ENCODE measurements at regions not wholly inside any gene's neighbourhood (a gene's known extent, or its start where the extent isn't known, plus 50 kb on each side); places are given as distances from the start of the nearest gene placed in this dataset.

- H3K4me3 ChIP-seq (ENCODE audit: low read depth in 1 of 2, low read length in 2 of 2) = no peak overlapping the region
- H3K27me3 ChIP-seq (ENCODE audit: low read depth, low read length) = no peaks in the 10 kb centered on the region
These were observed 919.6 kb upstream of the MAP3K7 start for GRCh38 chr6:91506509-91506908.

DNA sequence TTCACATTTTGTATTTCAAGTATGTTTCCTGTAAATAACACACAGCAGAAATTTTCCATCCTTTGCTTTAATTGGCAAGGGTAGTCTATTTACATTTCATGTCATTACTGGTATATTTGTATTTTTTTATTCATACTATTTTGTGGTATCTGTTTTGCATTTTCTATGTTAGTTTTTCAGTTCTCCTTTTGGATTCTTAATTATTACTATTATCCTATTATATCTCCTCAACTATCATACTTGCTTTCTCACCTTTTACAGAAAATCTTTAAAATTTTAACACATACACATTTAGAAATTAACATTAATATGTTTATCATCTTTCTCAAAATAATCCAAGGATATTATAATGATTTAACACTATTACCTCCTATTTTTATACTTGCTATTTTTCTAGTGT is 918.3 kb upstream of the MAP3K7 start:
- no peaks in the 10 kb centered on the region for H3K27me3 ChIP-seq (ENCODE audit: low read depth, low read length)
- no peak overlapping the region for H3K4me3 ChIP-seq (ENCODE audit: low read depth in 1 of 2, low read length in 2 of 2)
- no peaks in the 10 kb centered on the region for H3K9me3 ChIP-seq (ENCODE audit: control insufficient read depth in 1 of 2, low read length in 2 of 2)
- no peaks in the 10 kb centered on the region for H3K4me1 ChIP-seq (ENCODE audit: control insufficient read depth in 1 of 2, insufficient read depth in 2 of 2, low read length in 2 of 2)
- no peak overlapping the region for H3K27ac ChIP-seq (ENCODE audit: low read length)
- H3K36me3 ChIP-seq (ENCODE audit: control insufficient read depth in 1 of 2, insufficient read depth in 2 of 2, low read length in 2 of 2) = no peaks in the 10 kb centered on the region

More at GRCh38 chr6:91506509-91506908, 919.6 kb upstream of the MAP3K7 start:
- Histone ChIP-seq H3K9me3 (ENCODE audit: control insufficient read depth in 1 of 2, low read length in 2 of 2) (no peaks in the 10 kb centered on the region), H3K27ac (ENCODE audit: low read length) (no peak overlapping the region), H3K36me3 (ENCODE audit: control insufficient read depth in 1 of 2, insufficient read depth in 2 of 2, low read length in 2 of 2) (no peaks in the 10 kb centered on the region), H3K4me1 (ENCODE audit: control insufficient read depth in 1 of 2, insufficient read depth in 2 of 2, low read length in 2 of 2) (no peaks in the 10 kb centered on the region)

GRCh38 chr6:91501930-91502329 is 915.1 kb upstream of the MAP3K7 start:
- no peak overlapping the region for H3K4me3 ChIP-seq (ENCODE audit: low read depth in 1 of 2, low read length in 2 of 2)
- H3K9me3 ChIP-seq (ENCODE audit: control insufficient read depth in 1 of 2, low read length in 2 of 2) = no peaks in the 10 kb centered on the region
- H3K27me3 ChIP-seq (ENCODE audit: low read depth, low read length) = no peaks in the 10 kb centered on the region
- H3K27ac ChIP-seq (ENCODE audit: low read length) = no peak overlapping the region
- no peaks in the 10 kb centered on the region for H3K36me3 ChIP-seq (ENCODE audit: control insufficient read depth in 1 of 2, insufficient read depth in 2 of 2, low read length in 2 of 2)
- H3K4me1 ChIP-seq (ENCODE audit: control insufficient read depth in 1 of 2, insufficient read depth in 2 of 2, low read length in 2 of 2) = no peaks in the 10 kb centered on the region

DNA sequence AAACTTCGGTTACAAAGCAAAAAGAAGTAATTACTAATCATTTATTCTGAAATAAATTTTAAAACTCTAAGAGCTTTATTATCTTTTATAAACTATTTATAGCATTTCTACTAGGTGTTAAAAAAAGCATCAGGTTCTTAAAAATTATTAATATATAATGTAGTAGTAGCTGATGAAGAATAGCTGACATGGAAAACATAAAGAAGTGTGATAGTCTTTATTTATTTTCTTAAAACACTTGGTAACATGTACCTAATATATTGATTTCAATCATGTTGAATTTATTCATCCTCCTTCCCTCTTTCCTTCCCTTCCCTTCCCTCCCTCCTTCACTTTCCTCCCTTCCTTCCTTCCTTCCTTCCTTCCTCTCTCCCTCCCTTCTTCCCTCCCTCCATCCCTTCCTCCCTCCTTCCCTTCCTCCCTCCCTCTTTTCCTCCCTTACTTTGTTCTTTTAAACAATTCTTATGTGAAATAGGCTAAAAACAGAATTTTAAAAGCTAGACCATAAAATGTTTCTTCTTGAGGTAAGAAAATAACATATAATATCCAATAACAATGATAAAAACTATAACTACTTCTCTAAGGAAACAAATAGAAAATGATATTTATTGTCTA is 913.9 kb upstream of the MAP3K7 start:
- no peak overlapping the region for H3K4me3 ChIP-seq (ENCODE audit: low read depth in 1 of 2, low read length in 2 of 2)
- no peaks in the 10 kb centered on the region for H3K4me1 ChIP-seq (ENCODE audit: control insufficient read depth in 1 of 2, insufficient read depth in 2 of 2, low read length in 2 of 2)
- H3K36me3 ChIP-seq (ENCODE audit: control insufficient read depth in 1 of 2, insufficient read depth in 2 of 2, low read length in 2 of 2) = no peaks in the 10 kb centered on the region
- no peaks in the 10 kb centered on the region for H3K9me3 ChIP-seq (ENCODE audit: control insufficient read depth in 1 of 2, low read length in 2 of 2)
- H3K27me3 ChIP-seq (ENCODE audit: low read depth, low read length) = no peaks in the 10 kb centered on the region
- H3K27ac ChIP-seq (ENCODE audit: low read length) = no peak overlapping the region

DNA sequence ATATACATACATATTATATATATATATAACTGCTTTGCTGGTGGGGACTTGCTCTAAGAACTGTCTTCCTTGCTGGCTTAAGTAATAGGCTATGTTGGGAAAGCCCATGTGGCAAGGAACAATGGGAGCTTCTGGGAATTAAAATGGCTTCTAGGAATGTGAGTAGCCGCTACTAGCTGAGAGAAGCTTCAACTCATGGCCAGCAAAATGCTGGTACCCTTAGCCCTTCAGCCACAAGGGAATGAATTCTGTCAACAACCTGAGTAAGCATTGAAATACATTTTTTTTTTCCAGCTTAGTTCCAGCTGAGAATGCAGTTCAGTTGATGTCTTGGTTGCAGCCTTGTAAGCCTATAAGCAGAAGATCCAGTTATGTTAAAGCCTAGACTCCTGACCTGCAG is 911.7 kb upstream of the MAP3K7 start:
- Histone ChIP-seq H3K27me3 (ENCODE audit: low read depth, low read length) (no peaks in the 10 kb centered on the region), H3K4me3 (ENCODE audit: low read depth in 1 of 2, low read length in 2 of 2) (no peak overlapping the region), H3K4me1 (ENCODE audit: control insufficient read depth in 1 of 2, insufficient read depth in 2 of 2, low read length in 2 of 2) (no peaks in the 10 kb centered on the region), H3K27ac (ENCODE audit: low read length) (no peak overlapping the region), H3K36me3 (ENCODE audit: control insufficient read depth in 1 of 2, insufficient read depth in 2 of 2, low read length in 2 of 2) (no peaks in the 10 kb centered on the region), H3K9me3 (ENCODE audit: control insufficient read depth in 1 of 2, low read length in 2 of 2) (no peaks in the 10 kb centered on the region)

DNA sequence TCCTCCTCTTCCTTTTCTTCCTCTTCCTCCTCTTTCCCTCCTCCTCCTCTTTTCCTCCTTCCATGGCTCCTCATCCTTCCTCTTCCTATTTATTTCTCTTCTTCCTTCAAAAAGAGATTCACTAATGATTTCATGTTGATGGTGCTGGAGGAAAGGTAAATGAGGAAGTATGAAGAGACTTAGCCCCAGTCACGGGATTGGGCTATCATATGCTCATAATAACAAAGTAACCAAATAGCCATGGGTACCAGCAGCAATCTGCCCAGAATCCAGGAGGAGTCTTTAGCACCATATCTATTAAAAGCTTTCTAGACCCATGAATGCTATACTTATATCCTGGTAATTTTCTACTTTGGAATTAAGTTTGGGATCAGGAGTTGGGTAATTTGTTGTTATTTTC is 910.9 kb upstream of the MAP3K7 start:
- no peaks in the 10 kb centered on the region for H3K4me1 ChIP-seq (ENCODE audit: control insufficient read depth in 1 of 2, insufficient read depth in 2 of 2, low read length in 2 of 2)
- no peak overlapping the region for H3K27ac ChIP-seq (ENCODE audit: low read length)
- no peaks in the 10 kb centered on the region for H3K9me3 ChIP-seq (ENCODE audit: control insufficient read depth in 1 of 2, low read length in 2 of 2)
- H3K4me3 ChIP-seq (ENCODE audit: low read depth in 1 of 2, low read length in 2 of 2) = no peak overlapping the region
- H3K27me3 ChIP-seq (ENCODE audit: low read depth, low read length) = no peaks in the 10 kb centered on the region
- no peaks in the 10 kb centered on the region for H3K36me3 ChIP-seq (ENCODE audit: control insufficient read depth in 1 of 2, insufficient read depth in 2 of 2, low read length in 2 of 2)

- Histone ChIP-seq H3K36me3 (ENCODE audit: control insufficient read depth in 1 of 2, insufficient read depth in 2 of 2, low read length in 2 of 2) (no peaks in the 10 kb centered on the region), H3K9me3 (ENCODE audit: control insufficient read depth in 1 of 2, low read length in 2 of 2) (no peaks in the 10 kb centered on the region), H3K27me3 (ENCODE audit: low read depth, low read length) (no peaks in the 10 kb centered on the region), H3K4me3 (ENCODE audit: low read depth in 1 of 2, low read length in 2 of 2) (no peak overlapping the region), H3K27ac (ENCODE audit: low read length) (no peak overlapping the region), H3K4me1 (ENCODE audit: control insufficient read depth in 1 of 2, insufficient read depth in 2 of 2, low read length in 2 of 2) (no peaks in the 10 kb centered on the region)
These were observed 903.9 kb upstream of the MAP3K7 start for GRCh38 chr6:91490671-91491301.

GRCh38 chr6:91487696-91488392 is 901.0 kb upstream of the MAP3K7 start:
- no peak overlapping the region for H3K27ac ChIP-seq (ENCODE audit: low read length)
- no peak overlapping the region for H3K4me3 ChIP-seq (ENCODE audit: low read depth in 1 of 2, low read length in 2 of 2)
- no peaks in the 10 kb centered on the region for H3K4me1 ChIP-seq (ENCODE audit: control insufficient read depth in 1 of 2, insufficient read depth in 2 of 2, low read length in 2 of 2)
- no peaks in the 10 kb centered on the region for H3K36me3 ChIP-seq (ENCODE audit: control insufficient read depth in 1 of 2, insufficient read depth in 2 of 2, low read length in 2 of 2)
- H3K9me3 ChIP-seq (ENCODE audit: control insufficient read depth in 1 of 2, low read length in 2 of 2) = no peaks in the 10 kb centered on the region
- no peaks in the 10 kb centered on the region for H3K27me3 ChIP-seq (ENCODE audit: low read depth, low read length)

- H3K4me1 ChIP-seq (ENCODE audit: control insufficient read depth in 1 of 2, insufficient read depth in 2 of 2, low read length in 2 of 2) = no peaks in the 10 kb centered on the region
- H3K36me3 ChIP-seq (ENCODE audit: control insufficient read depth in 1 of 2, insufficient read depth in 2 of 2, low read length in 2 of 2) = no peaks in the 10 kb centered on the region
- H3K9me3 ChIP-seq (ENCODE audit: control insufficient read depth in 1 of 2, low read length in 2 of 2) = no peaks in the 10 kb centered on the region
- H3K27me3 ChIP-seq (ENCODE audit: low read depth, low read length) = no peaks in the 10 kb centered on the region
- no peak overlapping the region for H3K4me3 ChIP-seq (ENCODE audit: low read depth in 1 of 2, low read length in 2 of 2)
- no peak overlapping the region for H3K27ac ChIP-seq (ENCODE audit: low read length)
These were observed 899.3 kb upstream of the MAP3K7 start for GRCh38 chr6:91486200-91486599.

DNA sequence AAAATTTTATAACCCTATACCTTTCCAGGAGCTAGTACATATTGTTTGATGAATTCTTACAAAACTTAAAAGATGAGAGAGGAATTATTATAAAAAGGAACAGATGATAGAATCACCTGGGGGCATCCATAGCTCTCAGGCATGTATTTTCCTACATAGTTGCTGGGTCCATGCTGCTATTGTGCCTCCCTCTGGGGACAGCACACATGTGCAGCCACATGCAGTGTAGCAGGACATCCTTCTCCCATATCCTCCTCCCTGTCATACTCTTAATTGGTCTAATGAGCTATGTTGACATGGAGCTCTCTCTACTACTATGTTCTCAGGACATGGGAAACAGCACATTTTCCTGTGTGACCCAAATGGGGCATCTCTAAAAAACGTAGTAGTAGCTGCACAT is 898.2 kb upstream of the MAP3K7 start:
- no peaks in the 10 kb centered on the region for H3K9me3 ChIP-seq (ENCODE audit: control insufficient read depth in 1 of 2, low read length in 2 of 2)
- H3K4me1 ChIP-seq (ENCODE audit: control insufficient read depth in 1 of 2, insufficient read depth in 2 of 2, low read length in 2 of 2) = no peaks in the 10 kb centered on the region
- H3K27me3 ChIP-seq (ENCODE audit: low read depth, low read length) = no peaks in the 10 kb centered on the region
- no peak overlapping the region for H3K27ac ChIP-seq (ENCODE audit: low read length)
- H3K36me3 ChIP-seq (ENCODE audit: control insufficient read depth in 1 of 2, insufficient read depth in 2 of 2, low read length in 2 of 2) = no peaks in the 10 kb centered on the region
- H3K4me3 ChIP-seq (ENCODE audit: low read depth in 1 of 2, low read length in 2 of 2) = no peak overlapping the region

- Histone ChIP-seq H3K4me1 (ENCODE audit: control insufficient read depth in 1 of 2, insufficient read depth in 2 of 2, low read length in 2 of 2) (no peaks in the 10 kb centered on the region), H3K27me3 (ENCODE audit: low read depth, low read length) (no peaks in the 10 kb centered on the region), H3K4me3 (ENCODE audit: low read depth in 1 of 2, low read length in 2 of 2) (no peak overlapping the region), H3K27ac (ENCODE audit: low read length) (no peak overlapping the region), H3K36me3 (ENCODE audit: control insufficient read depth in 1 of 2, insufficient read depth in 2 of 2, low read length in 2 of 2) (no peaks in the 10 kb centered on the region), H3K9me3 (ENCODE audit: control insufficient read depth in 1 of 2, low read length in 2 of 2) (no peaks in the 10 kb centered on the region)
These were observed 896.7 kb upstream of the MAP3K7 start for GRCh38 chr6:91483415-91484105.

Measured in muscle layer of duodenum (tissue), 2 donors.